GM23248 (cell line): ENCODE measurements at regions not wholly inside any gene's neighbourhood (a gene's known extent, or its start where the extent isn't known, plus 50 kb on each side); places are given as distances from the start of the nearest gene placed in this dataset.

Experiments used
- EZH2 ChIP-seq: fragments of 200-600 bp; sonication (generic); IDR thresholded peaks from 2 replicates; pipeline ENCODE4 v1.6.1; 2018; ENCODE audit warnings: antibody characterized with exemption, mild to moderate bottlenecking; ENCODE audit not compliant: insufficient read depth, poor library complexity, severe bottlenecking
- EZH2phosphoT487 ChIP-seq: fragments of 200-600 bp; sonication (generic); IDR thresholded peaks from 2 replicates; pipeline ENCODE4 v1.6.1; 2018; ENCODE audit warnings: antibody characterized with exemption, moderate library complexity, mild to moderate bottlenecking, low read depth; ENCODE audit not compliant: insufficient read depth

DNA sequence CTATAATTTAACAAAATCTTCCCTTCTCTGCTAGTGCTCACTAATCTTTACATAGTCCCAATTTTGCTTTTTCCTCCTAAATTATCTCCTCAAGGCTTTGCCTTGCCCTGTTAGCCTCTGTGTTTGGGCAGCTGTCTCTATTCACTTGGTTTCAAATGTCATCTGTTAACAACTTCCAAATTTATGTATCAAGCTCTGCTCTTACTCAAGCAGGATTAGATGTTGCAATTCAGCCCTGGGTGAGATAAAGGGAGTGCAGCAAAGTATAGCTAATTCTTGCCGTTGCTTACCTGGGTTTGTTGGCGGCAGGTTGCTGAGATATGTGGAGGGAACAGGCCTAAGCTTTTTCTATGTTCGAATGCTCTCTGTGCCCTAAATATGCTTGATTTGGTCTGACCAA is 483.8 kb downstream of the DMAC1 start:
- TF ChIP-seq EZH2: no peak
- no peak for TF ChIP-seq EZH2phosphoT487
